OCI-LY7 (cell line): ENCODE measurements at regions not wholly inside any gene's neighbourhood (a gene's known extent, or its start where the extent isn't known, plus 50 kb on each side); places are given as distances from the start of the nearest gene placed in this dataset.

Source experiments
- EZH2phosphoT487 ChIP-seq: fragments of 200-600 bp; sonication (generic); IDR thresholded peaks from 2 replicates; pipeline ENCODE4 v1.6.1; 2018; ENCODE audit warnings: low read depth, borderline replicate concordance, mild to moderate bottlenecking, mixed run types, antibody characterized with exemption, low read length, moderate library complexity, mixed read lengths
- TF ChIP-seq, protein P1 (sequence below): fragments of 200-600 bp; sonication (generic); conservative IDR thresholded peaks from 2 replicates; pipeline ENCODE4 v1.5.1; 2014; ENCODE audit warnings: mild to moderate bottlenecking, antibody characterized with exemption, low read length, moderate library complexity, mixed read lengths

DNA sequence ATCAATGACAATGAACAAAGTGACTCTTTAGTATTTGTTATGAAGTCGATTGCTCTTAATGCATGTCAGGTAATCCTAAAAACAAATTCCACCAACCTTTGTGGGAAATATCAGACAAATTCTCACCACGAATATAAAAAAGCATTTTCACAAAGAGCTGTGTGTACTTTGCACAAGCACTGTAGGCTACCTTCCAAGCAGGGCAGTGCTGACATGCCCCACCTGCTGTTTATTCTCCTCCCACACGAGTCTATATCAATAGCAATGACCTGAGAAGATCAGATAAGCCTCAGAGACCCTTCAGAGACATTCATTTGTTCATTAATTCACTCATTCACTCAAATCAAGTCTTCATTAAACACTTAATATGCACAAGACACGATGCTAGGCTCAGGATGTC, 469.1 kb downstream of the ZSWIM6 start:
- TF ChIP-seq, protein P1, sequence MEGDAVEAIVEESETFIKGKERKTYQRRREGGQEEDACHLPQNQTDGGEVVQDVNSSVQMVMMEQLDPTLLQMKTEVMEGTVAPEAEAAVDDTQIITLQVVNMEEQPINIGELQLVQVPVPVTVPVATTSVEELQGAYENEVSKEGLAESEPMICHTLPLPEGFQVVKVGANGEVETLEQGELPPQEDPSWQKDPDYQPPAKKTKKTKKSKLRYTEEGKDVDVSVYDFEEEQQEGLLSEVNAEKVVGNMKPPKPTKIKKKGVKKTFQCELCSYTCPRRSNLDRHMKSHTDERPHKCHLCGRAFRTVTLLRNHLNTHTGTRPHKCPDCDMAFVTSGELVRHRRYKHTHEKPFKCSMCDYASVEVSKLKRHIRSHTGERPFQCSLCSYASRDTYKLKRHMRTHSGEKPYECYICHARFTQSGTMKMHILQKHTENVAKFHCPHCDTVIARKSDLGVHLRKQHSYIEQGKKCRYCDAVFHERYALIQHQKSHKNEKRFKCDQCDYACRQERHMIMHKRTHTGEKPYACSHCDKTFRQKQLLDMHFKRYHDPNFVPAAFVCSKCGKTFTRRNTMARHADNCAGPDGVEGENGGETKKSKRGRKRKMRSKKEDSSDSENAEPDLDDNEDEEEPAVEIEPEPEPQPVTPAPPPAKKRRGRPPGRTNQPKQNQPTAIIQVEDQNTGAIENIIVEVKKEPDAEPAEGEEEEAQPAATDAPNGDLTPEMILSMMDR = no peak
- no peak for TF ChIP-seq EZH2phosphoT487
